ENCODE measurements at regions not wholly inside any gene's neighbourhood (a gene's known extent, or its start where the extent isn't known, plus 50 kb on each side); places are given as distances from the start of the nearest gene placed in this dataset.

GRCh38 chr3:94904156-94904674 is 841.4 kb downstream of the NSUN3 start:
- Histone ChIP-seq H3K14ac (ENCODE audit: low read length in 2 of 2) (no peak overlapping the region), H2AFZ (ENCODE audit: low read depth, low read length) (no peak overlapping the region), H2BK15ac (ENCODE audit: low read depth, poor library complexity, severe bottlenecking) (no peak overlapping the region), H3K9me3 (ENCODE audit: control insufficient read depth, low read length) (no peaks in the 10 kb centered on the region), H3K4me2 (ENCODE audit: low read length, poor library complexity, severe bottlenecking) (no peak overlapping the region), H2BK120ac (ENCODE audit: low read depth, low read length) (no peak overlapping the region), H4K8ac (ENCODE audit: low read length) (no peak overlapping the region), H3K4ac (ENCODE audit: low read depth in 1 of 2, low read length in 2 of 2) (no peak overlapping the region), H3K9ac (ENCODE audit: low read length) (no peak overlapping the region), H3K36me3 (ENCODE audit: control insufficient read depth in 1 of 2, insufficient read depth in 2 of 2, low read depth in 1 of 2, low read length in 2 of 2) (no peaks in the 10 kb centered on the region), H3K79me1 (replicated peaks; ENCODE audit: low read length, poor library complexity, severe bottlenecking) (no peaks in the 10 kb centered on the region), H3K4me1 (ENCODE audit: control insufficient read depth, insufficient read depth, low read depth, low read length) (no peaks in the 10 kb centered on the region), H2BK5ac (ENCODE audit: low read depth, low read length, poor library complexity, severe bottlenecking) (no peak overlapping the region), H3K27ac (ENCODE audit: low read length, poor library complexity, severe bottlenecking) (no peak overlapping the region), H2AK5ac (ENCODE audit: low read length, severe bottlenecking) (no peak overlapping the region), H3K27me3 (ENCODE audit: control insufficient read depth in 1 of 2, insufficient read depth in 1 of 2, low read length in 2 of 2) (no peaks in the 10 kb centered on the region), H3K4me3 (ENCODE audit: insufficient read depth in 1 of 2, low read depth in 1 of 2, low read length in 2 of 2) (no peak overlapping the region), H2BK12ac (ENCODE audit: low read length in 2 of 2) (no peak overlapping the region), H3K23ac (ENCODE audit: low read length in 2 of 2) (no peak overlapping the region), H3K18ac (ENCODE audit: low read depth in 1 of 2, low read length in 2 of 2) (no peak overlapping the region), H4K91ac (ENCODE audit: low read length) (no peak overlapping the region)
- 96% methylated on average over 1 of the region's 2 CpGs for WGBS
- no peak for DNase-seq

GRCh38 chr3:94909726-94910125 is 846.9 kb downstream of the NSUN3 start:
- no peak overlapping the region for H3K23ac ChIP-seq (ENCODE audit: low read length in 2 of 2)
- no peak overlapping the region for H4K8ac ChIP-seq (ENCODE audit: low read length)
- H3K27ac ChIP-seq (ENCODE audit: low read length, poor library complexity, severe bottlenecking): no peak overlapping the region
- WGBS: 76% methylated on average over 2 of the region's 2 CpGs
- no peaks in the 10 kb centered on the region for H3K27me3 ChIP-seq (ENCODE audit: control insufficient read depth in 1 of 2, insufficient read depth in 1 of 2, low read length in 2 of 2)
- no peaks in the 10 kb centered on the region for H3K9me3 ChIP-seq (ENCODE audit: control insufficient read depth, low read length)
- H2BK12ac ChIP-seq (ENCODE audit: low read length in 2 of 2): no peak overlapping the region
- no peak overlapping the region for H3K18ac ChIP-seq (ENCODE audit: low read depth in 1 of 2, low read length in 2 of 2)
- DNase-seq: no peak
- no peak overlapping the region for H3K14ac ChIP-seq (ENCODE audit: low read length in 2 of 2)
- no peak overlapping the region for H4K91ac ChIP-seq (ENCODE audit: low read length)
- H2BK5ac ChIP-seq (ENCODE audit: low read depth, low read length, poor library complexity, severe bottlenecking): no peak overlapping the region
- H2AK5ac ChIP-seq (ENCODE audit: low read length, severe bottlenecking): no peak overlapping the region
- no peaks in the 10 kb centered on the region for H3K36me3 ChIP-seq (ENCODE audit: control insufficient read depth in 1 of 2, insufficient read depth in 2 of 2, low read depth in 1 of 2, low read length in 2 of 2)
- no peak overlapping the region for H2BK120ac ChIP-seq (ENCODE audit: low read depth, low read length)
- H3K79me1 ChIP-seq (replicated peaks; ENCODE audit: low read length, poor library complexity, severe bottlenecking): no peaks in the 10 kb centered on the region
- H3K9ac ChIP-seq (ENCODE audit: low read length): no peak overlapping the region
- no peak overlapping the region for H3K4ac ChIP-seq (ENCODE audit: low read depth in 1 of 2, low read length in 2 of 2)
- H3K4me1 ChIP-seq (ENCODE audit: control insufficient read depth, insufficient read depth, low read depth, low read length): no peaks in the 10 kb centered on the region
- H3K4me3 ChIP-seq (ENCODE audit: insufficient read depth in 1 of 2, low read depth in 1 of 2, low read length in 2 of 2): no peak overlapping the region
- no peak overlapping the region for H2AFZ ChIP-seq (ENCODE audit: low read depth, low read length)
- no peak overlapping the region for H2BK15ac ChIP-seq (ENCODE audit: low read depth, poor library complexity, severe bottlenecking)
- H3K4me2 ChIP-seq (ENCODE audit: low read length, poor library complexity, severe bottlenecking): no peak overlapping the region

- no peak overlapping the region for H3K27ac ChIP-seq (ENCODE audit: low read length, poor library complexity, severe bottlenecking)
- no peaks in the 10 kb centered on the region for H3K27me3 ChIP-seq (ENCODE audit: control insufficient read depth in 1 of 2, insufficient read depth in 1 of 2, low read length in 2 of 2)
- no peaks in the 10 kb centered on the region for H3K79me1 ChIP-seq (replicated peaks; ENCODE audit: low read length, poor library complexity, severe bottlenecking)
- H2AK5ac ChIP-seq (ENCODE audit: low read length, severe bottlenecking): no peak overlapping the region
- H2BK12ac ChIP-seq (ENCODE audit: low read length in 2 of 2): no peak overlapping the region
- no peaks in the 10 kb centered on the region for H3K9me3 ChIP-seq (ENCODE audit: control insufficient read depth, low read length)
- 89% methylated on average over 1 of the region's 3 CpGs for WGBS
- H3K4me3 ChIP-seq (ENCODE audit: insufficient read depth in 1 of 2, low read depth in 1 of 2, low read length in 2 of 2): no peak overlapping the region
- H3K14ac ChIP-seq (ENCODE audit: low read length in 2 of 2): no peak overlapping the region
- no peak overlapping the region for H3K9ac ChIP-seq (ENCODE audit: low read length)
- H4K8ac ChIP-seq (ENCODE audit: low read length): no peak overlapping the region
- H4K91ac ChIP-seq (ENCODE audit: low read length): no peak overlapping the region
- H2BK120ac ChIP-seq (ENCODE audit: low read depth, low read length): no peak overlapping the region
- DNase-seq: no peak
- H3K23ac ChIP-seq (ENCODE audit: low read length in 2 of 2): no peak overlapping the region
- no peaks in the 10 kb centered on the region for H3K4me1 ChIP-seq (ENCODE audit: control insufficient read depth, insufficient read depth, low read depth, low read length)
- H2BK5ac ChIP-seq (ENCODE audit: low read depth, low read length, poor library complexity, severe bottlenecking): no peak overlapping the region
- H3K4ac ChIP-seq (ENCODE audit: low read depth in 1 of 2, low read length in 2 of 2): no peak overlapping the region
- H2AFZ ChIP-seq (ENCODE audit: low read depth, low read length): no peak overlapping the region
- H3K36me3 ChIP-seq (ENCODE audit: control insufficient read depth in 1 of 2, insufficient read depth in 2 of 2, low read depth in 1 of 2, low read length in 2 of 2): no peaks in the 10 kb centered on the region
- no peak overlapping the region for H3K4me2 ChIP-seq (ENCODE audit: low read length, poor library complexity, severe bottlenecking)
- no peak overlapping the region for H2BK15ac ChIP-seq (ENCODE audit: low read depth, poor library complexity, severe bottlenecking)
- no peak overlapping the region for H3K18ac ChIP-seq (ENCODE audit: low read depth in 1 of 2, low read length in 2 of 2)
Measured at GRCh38 chr3:94912656-94913055, 849.8 kb downstream of the NSUN3 start.

- H4K8ac ChIP-seq (ENCODE audit: low read length): no peak overlapping the region
- H3K27ac ChIP-seq (ENCODE audit: low read length, poor library complexity, severe bottlenecking): no peak overlapping the region
- H2BK5ac ChIP-seq (ENCODE audit: low read depth, low read length, poor library complexity, severe bottlenecking): no peak overlapping the region
- H3K9me3 ChIP-seq (ENCODE audit: control insufficient read depth, low read length): no peaks in the 10 kb centered on the region
- no peaks in the 10 kb centered on the region for H3K27me3 ChIP-seq (ENCODE audit: control insufficient read depth in 1 of 2, insufficient read depth in 1 of 2, low read length in 2 of 2)
- DNase-seq: no peak
- no peak overlapping the region for H3K4me3 ChIP-seq (ENCODE audit: insufficient read depth in 1 of 2, low read depth in 1 of 2, low read length in 2 of 2)
- H2BK12ac ChIP-seq (ENCODE audit: low read length in 2 of 2): no peak overlapping the region
- H3K4me1 ChIP-seq (ENCODE audit: control insufficient read depth, insufficient read depth, low read depth, low read length): no peaks in the 10 kb centered on the region
- H2BK15ac ChIP-seq (ENCODE audit: low read depth, poor library complexity, severe bottlenecking): no peak overlapping the region
- H3K79me1 ChIP-seq (replicated peaks; ENCODE audit: low read length, poor library complexity, severe bottlenecking): no peaks in the 10 kb centered on the region
- no peak overlapping the region for H4K91ac ChIP-seq (ENCODE audit: low read length)
- H3K36me3 ChIP-seq (ENCODE audit: control insufficient read depth in 1 of 2, insufficient read depth in 2 of 2, low read depth in 1 of 2, low read length in 2 of 2): no peaks in the 10 kb centered on the region
- no peak overlapping the region for H3K4ac ChIP-seq (ENCODE audit: low read depth in 1 of 2, low read length in 2 of 2)
- no peak overlapping the region for H3K23ac ChIP-seq (ENCODE audit: low read length in 2 of 2)
- H2AFZ ChIP-seq (ENCODE audit: low read depth, low read length): no peak overlapping the region
- no peak overlapping the region for H2BK120ac ChIP-seq (ENCODE audit: low read depth, low read length)
- H2AK5ac ChIP-seq (ENCODE audit: low read length, severe bottlenecking): no peak overlapping the region
- WGBS: 97% methylated on average over 8 of the region's 8 CpGs
- no peak overlapping the region for H3K14ac ChIP-seq (ENCODE audit: low read length in 2 of 2)
- no peak overlapping the region for H3K18ac ChIP-seq (ENCODE audit: low read depth in 1 of 2, low read length in 2 of 2)
- H3K4me2 ChIP-seq (ENCODE audit: low read length, poor library complexity, severe bottlenecking): no peak overlapping the region
- H3K9ac ChIP-seq (ENCODE audit: low read length): no peak overlapping the region
Measured at GRCh38 chr3:94927175-94927574, 864.3 kb downstream of the NSUN3 start.
